HG03103 (cell line): ENCODE measurements at regions not wholly inside any gene's neighbourhood (a gene's known extent, or its start where the extent isn't known, plus 50 kb on each side); places are given as distances from the start of the nearest gene placed in this dataset.

Experiments
- ATAC-seq: cut with Tn5 transposase; IDR thresholded peaks from one replicate; pipeline ENCODE4 v1.9.1; 2021; ENCODE audit warnings: low read depth; ENCODE audit not compliant: unreplicated experiment

GRCh38 chr18:28523758-28524475, 347.0 kb upstream of the CDH2 start:
- no peak for ATAC-seq

- ATAC-seq = no peak
These were observed 345.3 kb upstream of the CDH2 start for GRCh38 chr18:28522236-28522635.

GRCh38 chr18:28519997-28520396, 343.1 kb upstream of the CDH2 start:
- ATAC-seq = no peak

- no peak for ATAC-seq
These were observed 337.8 kb upstream of the CDH2 start for GRCh38 chr18:28514699-28515098.

GRCh38 chr18:28512357-28512756, 335.4 kb upstream of the CDH2 start:
- ATAC-seq = no peak

- ATAC-seq = no peak
These were observed 334.5 kb upstream of the CDH2 start for GRCh38 chr18:28511413-28511821.

GRCh38 chr18:28510210-28510609, 333.3 kb upstream of the CDH2 start:
- ATAC-seq = no peak

- ATAC-seq = no peak
These were observed 327.1 kb upstream of the CDH2 start for GRCh38 chr18:28504066-28504465.

- ATAC-seq = no peak
These were observed 317.2 kb upstream of the CDH2 start for GRCh38 chr18:28494151-28494550.

GRCh38 chr18:28485918-28486317, 309.0 kb upstream of the CDH2 start:
- no peak for ATAC-seq

GRCh38 chr18:28485210-28485801, 308.4 kb upstream of the CDH2 start:
- ATAC-seq = no peak

GRCh38 chr18:28478531-28478930, 301.6 kb upstream of the CDH2 start:
- ATAC-seq = no peak

GRCh38 chr18:28476302-28476701, 299.4 kb upstream of the CDH2 start:
- no peak for ATAC-seq

- no peak for ATAC-seq
These were observed 293.0 kb upstream of the CDH2 start for GRCh38 chr18:28469946-28470345.

- no peak for ATAC-seq
These were observed 292.0 kb upstream of the CDH2 start for GRCh38 chr18:28468901-28469300.

GRCh38 chr18:28466204-28466603, 289.3 kb upstream of the CDH2 start:
- no peak for ATAC-seq

GRCh38 chr18:28459587-28459986, 282.7 kb upstream of the CDH2 start:
- ATAC-seq = no peak

GRCh38 chr18:28458751-28459150, 281.8 kb upstream of the CDH2 start:
- no peak for ATAC-seq

GRCh38 chr18:28457784-28458183, 280.9 kb upstream of the CDH2 start:
- ATAC-seq = no peak

GRCh38 chr18:28455971-28456370, 279.0 kb upstream of the CDH2 start:
- no peak for ATAC-seq

GRCh38 chr18:28439870-28440269, 262.9 kb upstream of the CDH2 start:
- no peak for ATAC-seq

- no peak for ATAC-seq
These were observed 261.5 kb upstream of the CDH2 start for GRCh38 chr18:28438381-28438780.
